HL-60 (cell line): ENCODE measurements at regions not wholly inside any gene's neighbourhood (a gene's known extent, or its start where the extent isn't known, plus 50 kb on each side); places are given as distances from the start of the nearest gene placed in this dataset.

Experiments
- POLR2AphosphoS5 ChIP-seq: IDR thresholded peaks from 2 replicates; pipeline ENCODE4 v1.6.1; 2012; ENCODE audit warnings: low read depth
- REST ChIP-seq: IDR thresholded peaks from 2 replicates; pipeline ENCODE4 v1.6.1; 2012; ENCODE audit warnings: low read depth; ENCODE audit not compliant: insufficient replicate concordance
- SPI1 ChIP-seq: IDR thresholded peaks from 2 replicates; pipeline ENCODE4 v1.6.1; 2012; ENCODE audit warnings: low read depth, mild to moderate bottlenecking, borderline replicate concordance
- TF ChIP-seq, protein P1 (sequence below): IDR thresholded peaks from one replicate; pipeline ENCODE4 v1.5.1; 2011; ENCODE audit warnings: low read length, control low read depth, inconsistent platforms; ENCODE audit not compliant: insufficient read depth

DNA sequence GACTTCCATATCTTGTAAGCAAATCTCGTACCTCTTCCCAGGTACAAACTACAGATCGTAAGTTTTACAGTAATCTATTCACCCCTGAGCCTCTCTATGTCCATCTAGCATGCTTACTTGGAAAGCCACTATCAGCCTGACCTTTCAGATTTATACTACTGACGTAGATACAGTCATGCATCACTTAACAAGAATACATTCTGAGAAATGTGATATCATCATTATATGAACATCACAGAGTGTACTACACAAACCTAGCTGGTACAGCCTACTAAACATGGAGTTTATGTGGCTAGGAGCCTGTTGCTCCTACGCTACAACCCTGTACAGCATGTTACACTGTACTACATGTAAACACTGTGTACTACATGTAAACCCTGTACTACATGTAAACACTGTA lies 293.2 kb upstream of the ZNF804A start:
- TF ChIP-seq, protein P1, sequence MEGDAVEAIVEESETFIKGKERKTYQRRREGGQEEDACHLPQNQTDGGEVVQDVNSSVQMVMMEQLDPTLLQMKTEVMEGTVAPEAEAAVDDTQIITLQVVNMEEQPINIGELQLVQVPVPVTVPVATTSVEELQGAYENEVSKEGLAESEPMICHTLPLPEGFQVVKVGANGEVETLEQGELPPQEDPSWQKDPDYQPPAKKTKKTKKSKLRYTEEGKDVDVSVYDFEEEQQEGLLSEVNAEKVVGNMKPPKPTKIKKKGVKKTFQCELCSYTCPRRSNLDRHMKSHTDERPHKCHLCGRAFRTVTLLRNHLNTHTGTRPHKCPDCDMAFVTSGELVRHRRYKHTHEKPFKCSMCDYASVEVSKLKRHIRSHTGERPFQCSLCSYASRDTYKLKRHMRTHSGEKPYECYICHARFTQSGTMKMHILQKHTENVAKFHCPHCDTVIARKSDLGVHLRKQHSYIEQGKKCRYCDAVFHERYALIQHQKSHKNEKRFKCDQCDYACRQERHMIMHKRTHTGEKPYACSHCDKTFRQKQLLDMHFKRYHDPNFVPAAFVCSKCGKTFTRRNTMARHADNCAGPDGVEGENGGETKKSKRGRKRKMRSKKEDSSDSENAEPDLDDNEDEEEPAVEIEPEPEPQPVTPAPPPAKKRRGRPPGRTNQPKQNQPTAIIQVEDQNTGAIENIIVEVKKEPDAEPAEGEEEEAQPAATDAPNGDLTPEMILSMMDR, result no peak
- TF ChIP-seq SPI1, result no peak
- no peak for TF ChIP-seq POLR2AphosphoS5
- no peak for TF ChIP-seq REST
